ENCODE measurements at regions not wholly inside any gene's neighbourhood (a gene's known extent, or its start where the extent isn't known, plus 50 kb on each side); places are given as distances from the start of the nearest gene placed in this dataset.

GRCh38 chr2:136179602-136179975 lies 61.6 kb upstream of the CXCR4 start:
- no peak for TF ChIP-seq CTCF (IDR thresholded peaks at IDR 0.05)
- Histone ChIP-seq H3K4me1 (ENCODE audit: control insufficient read depth in 1 of 2, insufficient read depth in 1 of 2, low read depth in 1 of 2, low read length in 1 of 2) (peaks cover 21 to 22% of the 10 kb centered on the region in 2 experiments), H3K4me3 (ENCODE audit: low read depth in 1 of 2, low read length in 1 of 2) (no peak overlapping the region), H3K27me3 (no peaks in the 10 kb centered on the region), H3K36me3 (no peaks in the 10 kb centered on the region), H3K27ac (no peak overlapping the region), H3K9me3 (no peaks in the 10 kb centered on the region)

GRCh38 chr2:136178941-136179601 lies 61.1 kb upstream of the CXCR4 start:
- Histone ChIP-seq H3K27ac (no peak overlapping the region), H3K36me3 (no peaks in the 10 kb centered on the region), H3K27me3 (no peaks in the 10 kb centered on the region), H3K4me3 (ENCODE audit: low read depth in 1 of 2, low read length in 1 of 2) (no peak overlapping the region), H3K9me3 (no peaks in the 10 kb centered on the region), H3K4me1 (ENCODE audit: control insufficient read depth in 1 of 2, insufficient read depth in 1 of 2, low read depth in 1 of 2, low read length in 1 of 2) (peaks cover 21 to 23% of the 10 kb centered on the region in 2 experiments)
- no peak for TF ChIP-seq CTCF (IDR thresholded peaks at IDR 0.05)

DNA sequence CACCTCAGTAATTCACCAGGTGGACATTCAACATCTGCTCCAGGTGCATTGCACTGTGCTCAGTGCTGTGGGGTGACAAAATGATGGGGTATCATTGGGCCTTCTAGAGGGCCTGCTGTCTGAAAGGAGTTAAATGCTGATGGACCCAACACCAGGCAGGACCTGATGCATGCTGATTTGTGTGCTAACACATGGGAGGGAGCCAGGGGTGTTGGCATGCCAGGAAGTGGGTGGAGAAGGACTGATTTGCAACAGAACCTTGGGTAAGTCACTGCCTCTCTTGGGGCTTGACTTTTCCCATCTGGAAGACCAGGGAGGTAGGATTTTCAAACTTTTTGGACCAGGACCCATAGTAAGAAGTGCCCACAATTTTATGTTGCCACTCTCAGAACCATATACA lies 57.9 kb upstream of the CXCR4 start:
- H3K4me1 ChIP-seq (ENCODE audit: control insufficient read depth in 1 of 2, insufficient read depth in 1 of 2, low read depth in 1 of 2, low read length in 1 of 2), result peaks cover 21 to 23% of the 10 kb centered on the region in 2 experiments
- H3K4me3 ChIP-seq (ENCODE audit: low read depth in 1 of 2, low read length in 1 of 2), result no peak overlapping the region
- no peaks in the 10 kb centered on the region for H3K9me3 ChIP-seq
- no peak for TF ChIP-seq CTCF (IDR thresholded peaks at IDR 0.05)
- no peaks in the 10 kb centered on the region for H3K27me3 ChIP-seq
- no peaks in the 10 kb centered on the region for H3K36me3 ChIP-seq
- H3K27ac ChIP-seq, result peak overlapping the region; percentile 48

GRCh38 chr2:136175466-136175865 lies 57.5 kb upstream of the CXCR4 start:
- no peaks in the 10 kb centered on the region for H3K36me3 ChIP-seq
- no peaks in the 10 kb centered on the region for H3K9me3 ChIP-seq
- H3K27ac ChIP-seq, result peak overlapping the region; percentile 48
- no peak for TF ChIP-seq CTCF (IDR thresholded peaks at IDR 0.05)
- no peak overlapping the region for H3K4me3 ChIP-seq (ENCODE audit: low read depth in 1 of 2, low read length in 1 of 2)
- H3K4me1 ChIP-seq (ENCODE audit: control insufficient read depth in 1 of 2, insufficient read depth in 1 of 2, low read depth in 1 of 2, low read length in 1 of 2), result peaks cover 21 to 26% of the 10 kb centered on the region in 2 experiments
- no peaks in the 10 kb centered on the region for H3K27me3 ChIP-seq

DNA sequence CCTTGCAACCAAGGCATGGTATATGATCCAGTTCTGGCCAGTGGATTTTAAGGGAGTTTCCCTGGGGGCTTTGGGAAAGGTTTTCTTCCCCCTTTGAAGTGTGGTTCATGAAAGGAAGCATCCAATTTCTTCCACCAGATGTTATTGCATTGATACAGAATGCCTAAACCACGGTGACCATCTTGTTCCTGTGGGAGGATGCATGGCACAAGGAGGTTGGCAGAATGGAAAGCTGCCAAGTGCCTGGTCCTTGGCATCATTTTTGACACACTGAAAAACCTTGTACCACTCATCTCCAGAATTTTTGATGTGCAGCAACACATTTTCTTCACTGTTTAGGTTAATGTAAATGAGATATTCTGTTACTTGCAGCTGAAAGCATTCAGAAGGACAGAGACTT lies 55.2 kb upstream of the CXCR4 start:
- Histone ChIP-seq H3K27me3 (no peaks in the 10 kb centered on the region), H3K9me3 (no peaks in the 10 kb centered on the region), H3K27ac (no peak overlapping the region), H3K36me3 (no peaks in the 10 kb centered on the region), H3K4me3 (ENCODE audit: low read depth in 1 of 2, low read length in 1 of 2) (no peak overlapping the region), H3K4me1 (ENCODE audit: control insufficient read depth in 1 of 2, insufficient read depth in 1 of 2, low read depth in 1 of 2, low read length in 1 of 2) (peaks cover 42 to 48% of the 10 kb centered on the region in 2 experiments)
- TF ChIP-seq CTCF (IDR thresholded peaks at IDR 0.05), result no peak

All from neutrophil (primary cell).